ENCODE measurements at regions not wholly inside any gene's neighbourhood (a gene's known extent, or its start where the extent isn't known, plus 50 kb on each side); places are given as distances from the start of the nearest gene placed in this dataset.

GRCh38 chr11:95385577-95385976 is 154.6 kb upstream of the SESN3 start:
- TF ChIP-seq POLR2A (IDR thresholded peaks at IDR 0.05) (no peak), CTCF (IDR thresholded peaks at IDR 0.05) (no peak), POLR2AphosphoS5 (IDR thresholded peaks at IDR 0.05) (no peak), EP300 (IDR thresholded peaks at IDR 0.05) (no peak)
